Fibroblast of lung (primary cell): ENCODE measurements at regions not wholly inside any gene's neighbourhood (a gene's known extent, or its start where the extent isn't known, plus 50 kb on each side); places are given as distances from the start of the nearest gene placed in this dataset.

Experiments
- DNase-seq, 2 donors: peaks; one replicate each; pipeline versions ENCODE4 v3.0.0 to v3.0.0-alpha.2; 2010; ENCODE audit warnings: low read depth in 2 of 2
- H2AFZ ChIP-seq: 2 replicates; pipeline ENCODE4 v1.5.1; 2012; ENCODE audit warnings: low read length, control low read depth, inconsistent platforms
- H3K27ac ChIP-seq: 2 replicates; pipeline ENCODE4 v1.5.1; 2011; ENCODE audit warnings: low read length, control low read depth; ENCODE audit not compliant: insufficient read depth
- H3K27me3 ChIP-seq: 2 replicates; pipeline ENCODE4 v1.5.1; 2011; ENCODE audit warnings: mild to moderate bottlenecking, low read length; ENCODE audit not compliant: control insufficient read depth, insufficient read depth
- H3K36me3 ChIP-seq: 2 replicates; pipeline ENCODE4 v1.5.1; 2011; ENCODE audit warnings: low read length; ENCODE audit not compliant: control insufficient read depth, insufficient read depth
- H3K4me1 ChIP-seq: 2 replicates; pipeline ENCODE4 v1.5.1; 2011; ENCODE audit warnings: low read length; ENCODE audit not compliant: control insufficient read depth, insufficient read depth; ENCODE audit errors: extremely low read depth
- H3K4me2 ChIP-seq: 2 replicates; pipeline ENCODE4 v1.5.1; 2011; ENCODE audit warnings: low read length, control low read depth; ENCODE audit not compliant: insufficient read depth; ENCODE audit errors: extremely low read depth
- H3K4me3 ChIP-seq, 4 experiments: fragments of 200-600 bp in 1 of 4; sonication (generic) in 1 of 4; replicated peaks in 1 of 4; 2 replicates each; pipeline ENCODE4 v1.5.1; 2011 to 2016; ENCODE audit warnings: low read length in 4 of 4, low read depth in 3 of 4, mild to moderate bottlenecking in 3 of 4, control low read depth in 2 of 4, inconsistent platforms in 1 of 4, mixed read lengths in 1 of 4; ENCODE audit not compliant: insufficient read depth in 1 of 4; ENCODE audit errors: control extremely low read depth in 1 of 4
- H3K79me2 ChIP-seq: 2 replicates; pipeline ENCODE4 v1.5.1; 2012; ENCODE audit warnings: mild to moderate bottlenecking, low read length, inconsistent platforms; ENCODE audit not compliant: control insufficient read depth, insufficient read depth
- H3K9ac ChIP-seq: 2 replicates; pipeline ENCODE4 v1.5.1; 2011; ENCODE audit warnings: mild to moderate bottlenecking, low read length, control low read depth; ENCODE audit not compliant: insufficient read depth
- H3K9me3 ChIP-seq: 2 replicates; pipeline ENCODE4 v1.5.1; 2012; ENCODE audit warnings: low read depth, low read length; ENCODE audit not compliant: control insufficient read depth, insufficient read depth
- H4K20me1 ChIP-seq: 2 replicates; pipeline ENCODE4 v1.5.1; 2011; ENCODE audit warnings: low read length; ENCODE audit not compliant: control insufficient read depth, insufficient read depth; ENCODE audit errors: extremely low read depth
- EZH2 ChIP-seq: IDR thresholded peaks from 2 replicates; pipeline ENCODE4 v1.5.1; 2012; ENCODE audit warnings: low read length, control low read depth, mild to moderate bottlenecking; ENCODE audit errors: missing control alignments
- TF ChIP-seq, protein P1 (sequence below), 2 donors: IDR thresholded peaks in 1 of 2; conservative IDR thresholded peaks in 1 of 2; 1 replicate in 1 of 2; 2 replicates in 1 of 2; pipeline ENCODE4 v1.5.1; 2011 to 2012; ENCODE audit warnings: low read length in 2 of 2, control low read depth in 1 of 2, inconsistent platforms in 1 of 2, low read depth in 1 of 2, mild to moderate bottlenecking in 1 of 2

DNA sequence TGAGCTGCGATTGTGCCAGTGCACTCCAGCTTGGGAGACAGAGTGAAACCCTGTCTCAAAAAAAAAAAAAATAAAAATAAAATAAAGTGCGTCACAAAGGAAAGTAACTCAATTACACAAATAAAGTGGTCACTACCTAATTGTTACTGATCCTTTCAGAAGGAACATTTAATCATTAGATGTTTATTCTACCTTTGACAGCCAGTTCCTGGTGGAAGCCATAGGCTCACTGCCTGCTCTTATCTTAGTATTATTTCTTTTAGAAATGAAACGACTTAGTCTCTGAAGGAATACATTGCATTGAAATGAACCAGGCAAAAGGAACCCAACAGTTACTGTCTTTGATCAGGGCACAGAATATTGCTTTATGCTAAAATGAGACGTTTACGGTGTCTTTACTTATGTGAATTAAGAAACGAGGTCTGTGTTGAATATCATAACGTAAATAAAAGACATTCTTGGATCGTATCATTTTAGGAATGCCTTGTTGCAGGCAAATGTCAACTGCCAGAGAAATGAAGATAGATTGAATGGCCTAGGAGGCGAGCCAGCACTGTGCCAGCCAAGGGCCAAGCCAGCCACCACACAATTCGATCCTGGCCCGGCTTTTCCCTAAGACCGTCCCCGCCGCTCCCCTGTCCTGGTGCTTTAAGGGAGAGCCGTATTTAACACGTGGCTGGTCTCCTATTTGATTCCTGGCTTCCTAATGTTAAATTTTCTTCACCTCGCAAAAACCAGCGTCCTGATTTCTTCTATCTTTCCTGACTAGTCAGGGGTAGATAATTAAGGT is 136.7 kb upstream of the GMDS start:
- H3K4me2 ChIP-seq = no peak overlapping the region
- no peak overlapping the region for H3K27ac ChIP-seq
- H2AFZ ChIP-seq = no peak overlapping the region

DNA sequence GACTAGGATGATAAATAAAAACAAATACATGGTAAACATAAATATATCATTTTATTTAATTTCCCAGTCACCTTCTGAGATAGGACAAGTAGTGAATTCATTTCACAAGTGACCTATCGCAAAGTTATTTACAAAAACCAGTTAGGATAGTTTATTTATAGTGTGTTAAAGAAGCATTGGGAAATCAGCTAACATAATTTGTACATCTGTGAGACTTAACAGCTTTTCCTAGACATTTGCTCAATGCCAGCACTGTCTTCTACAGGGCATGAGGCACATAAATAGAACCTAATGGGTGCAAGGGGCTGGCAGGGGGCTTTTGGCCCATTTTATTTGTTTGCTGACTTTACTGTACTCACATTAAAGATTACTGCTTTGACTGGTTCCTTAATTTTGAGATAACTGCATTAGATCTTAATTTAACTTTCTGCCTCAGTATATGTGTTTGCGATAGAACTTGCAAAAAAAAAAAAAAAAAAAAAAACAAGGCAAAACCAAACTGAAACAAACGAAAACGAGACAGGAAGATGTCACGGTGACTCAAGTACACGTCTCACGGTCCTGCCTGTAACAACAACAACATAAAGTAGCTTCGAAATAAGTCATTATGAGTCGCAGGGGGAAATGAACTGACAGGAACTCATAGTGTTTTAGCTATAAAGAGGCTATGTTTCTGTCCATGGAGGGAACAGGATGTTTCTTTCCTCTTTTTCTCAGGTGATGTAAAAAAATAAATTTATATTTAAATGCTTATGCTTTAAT is 133.7 kb upstream of the GMDS start:
- Histone ChIP-seq H3K79me2 (no peaks in the 10 kb centered on the region), H3K36me3 (no peaks in the 10 kb centered on the region), H3K4me1 (no peaks in the 10 kb centered on the region), H3K9ac (no peak overlapping the region), H3K27me3 (no peaks in the 10 kb centered on the region), H3K9me3 (no peaks in the 10 kb centered on the region), H3K4me3 (no peak overlapping the region), H4K20me1 (no peaks in the 10 kb centered on the region), H3K4me2 (no peak overlapping the region), H2AFZ (no peak overlapping the region), H3K27ac (no peak overlapping the region)
- peak; percentile 49 to 55 for DNase-seq
- no peak for TF ChIP-seq EZH2
- TF ChIP-seq, protein P1, sequence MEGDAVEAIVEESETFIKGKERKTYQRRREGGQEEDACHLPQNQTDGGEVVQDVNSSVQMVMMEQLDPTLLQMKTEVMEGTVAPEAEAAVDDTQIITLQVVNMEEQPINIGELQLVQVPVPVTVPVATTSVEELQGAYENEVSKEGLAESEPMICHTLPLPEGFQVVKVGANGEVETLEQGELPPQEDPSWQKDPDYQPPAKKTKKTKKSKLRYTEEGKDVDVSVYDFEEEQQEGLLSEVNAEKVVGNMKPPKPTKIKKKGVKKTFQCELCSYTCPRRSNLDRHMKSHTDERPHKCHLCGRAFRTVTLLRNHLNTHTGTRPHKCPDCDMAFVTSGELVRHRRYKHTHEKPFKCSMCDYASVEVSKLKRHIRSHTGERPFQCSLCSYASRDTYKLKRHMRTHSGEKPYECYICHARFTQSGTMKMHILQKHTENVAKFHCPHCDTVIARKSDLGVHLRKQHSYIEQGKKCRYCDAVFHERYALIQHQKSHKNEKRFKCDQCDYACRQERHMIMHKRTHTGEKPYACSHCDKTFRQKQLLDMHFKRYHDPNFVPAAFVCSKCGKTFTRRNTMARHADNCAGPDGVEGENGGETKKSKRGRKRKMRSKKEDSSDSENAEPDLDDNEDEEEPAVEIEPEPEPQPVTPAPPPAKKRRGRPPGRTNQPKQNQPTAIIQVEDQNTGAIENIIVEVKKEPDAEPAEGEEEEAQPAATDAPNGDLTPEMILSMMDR (conservative IDR thresholded peaks at IDR 0.05 in 1 of 2, IDR thresholded peaks at IDR 0.05 in 1 of 2; ENCODE audit: low read depth in 1 of 2, low read length in 2 of 2) = no peak

More for the DNA sequence above, 136.7 kb upstream of the GMDS start:
- Histone ChIP-seq H3K27me3 (no peaks in the 10 kb centered on the region), H3K9me3 (no peaks in the 10 kb centered on the region), H3K4me3 (no peak overlapping the region), H4K20me1 (no peaks in the 10 kb centered on the region), H3K9ac (no peak overlapping the region), H3K36me3 (no peaks in the 10 kb centered on the region), H3K4me1 (no peaks in the 10 kb centered on the region), H3K79me2 (no peaks in the 10 kb centered on the region)
- TF ChIP-seq, protein P1 (conservative IDR thresholded peaks at IDR 0.05 in 1 of 2, IDR thresholded peaks at IDR 0.05 in 1 of 2; ENCODE audit: low read depth in 1 of 2, low read length in 2 of 2) = no peak
- TF ChIP-seq EZH2 = no peak
- no peak for DNase-seq

DNA sequence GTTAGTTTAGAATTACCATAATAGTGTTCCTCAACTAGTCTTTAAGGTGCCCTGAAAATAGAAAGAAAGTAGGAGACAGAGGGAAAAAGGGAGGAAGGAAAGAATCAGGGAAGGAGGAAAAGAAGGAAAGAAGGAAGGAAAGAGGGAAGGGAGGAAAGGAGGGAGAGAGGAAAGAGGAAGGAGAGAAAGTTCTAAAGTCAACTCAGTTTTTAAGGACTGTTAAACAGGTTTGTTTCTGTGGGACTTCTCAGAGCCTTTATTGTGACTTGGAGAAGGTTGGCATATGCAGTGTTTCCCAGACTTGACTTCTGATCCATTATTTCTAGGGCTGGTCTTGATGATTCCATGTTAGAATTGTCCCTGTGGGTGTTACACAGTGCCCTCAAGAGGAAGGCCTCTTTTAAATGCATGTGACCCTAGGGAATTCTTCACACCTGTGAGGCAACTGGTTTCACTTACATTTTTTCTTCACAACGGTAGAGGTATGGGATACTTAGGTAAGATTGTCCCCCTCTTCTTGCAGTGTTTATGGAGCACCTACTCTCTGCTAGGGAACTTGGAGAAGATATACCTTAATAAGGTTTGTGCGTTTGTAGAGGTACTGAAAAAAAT is 132.7 kb upstream of the GMDS start:
- Histone ChIP-seq H3K4me2 (no peak overlapping the region), H3K9ac (no peak overlapping the region), H2AFZ (no peak overlapping the region), H3K79me2 (no peaks in the 10 kb centered on the region), H3K4me3 (no peak overlapping the region), H3K4me1 (no peaks in the 10 kb centered on the region), H3K36me3 (no peaks in the 10 kb centered on the region), H4K20me1 (no peaks in the 10 kb centered on the region), H3K9me3 (no peaks in the 10 kb centered on the region), H3K27me3 (no peaks in the 10 kb centered on the region), H3K27ac (no peak overlapping the region)
- no peak for DNase-seq
- TF ChIP-seq, protein P1 (conservative IDR thresholded peaks at IDR 0.05 in 1 of 2, IDR thresholded peaks at IDR 0.05 in 1 of 2; ENCODE audit: low read depth in 1 of 2, low read length in 2 of 2) = no peak
- TF ChIP-seq EZH2 = no peak
